SK-N-SH (cell line): ENCODE measurements at regions not wholly inside any gene's neighbourhood (a gene's known extent, or its start where the extent isn't known, plus 50 kb on each side); places are given as distances from the start of the nearest gene placed in this dataset.
"Not testable (repeated sequence)": the region's sequence is repeated elsewhere in the genome, so short reads cannot be mapped to it uniquely, and the experiment has no call there.

Experiments
- CTCF ChIA-PET: fragments of 300-600, 350-600 bp; formaldehyde crosslinking; extraction: SDS; loops from one replicate; lab custom pipeline; 2021; lab: Yijun Ruan, JAX
- POLR2A ChIA-PET: fragments of 350-600 bp; sonication (Branson Sonifier 250); formaldehyde crosslinking; extraction: SDS; loops from one replicate; lab custom pipeline; 2020; ENCODE audit warnings: antibody characterized with exemption, inconsistent platforms; lab: Yijun Ruan, JAX
- DNase-seq: peaks from one replicate; pipeline ENCODE4 v3.0.0; 2012
- H2AFZ ChIP-seq: fragments of 200-600 bp; sonication (generic); 2 replicates; pipeline ENCODE4 v1.8.1; 2016; ENCODE audit warnings: antibody characterized with exemption, mild to moderate bottlenecking, low read depth
- H3F3A ChIP-seq: fragments of 200-600 bp; sonication (generic); replicated peaks from 2 replicates; pipeline ENCODE3; 2016; ENCODE audit warnings: antibody characterized with exemption, mild to moderate bottlenecking; ENCODE audit not compliant: insufficient read depth
- H3K27ac ChIP-seq, 2 experiments: fragments of 200-500 bp in 1 of 2; fragments of 200-600 bp in 1 of 2; sonication (Bioruptor generic) in 1 of 2; sonication (generic), shearing (Covaris generic) in 1 of 2; 2 replicates each; pipeline versions ENCODE4 v1.5.1 to v1.6.1; 2014 to 2016; ENCODE audit warnings: low read depth in 2 of 2, inconsistent platforms in 1 of 2, low read length in 1 of 2, mild to moderate bottlenecking in 1 of 2, mixed read lengths in 1 of 2
- H3K27me3 ChIP-seq: fragments of 200-600 bp; sonication (generic), shearing (Covaris generic); 2 replicates; pipeline ENCODE4 v1.6.1; 2016; ENCODE audit warnings: mixed run types; ENCODE audit not compliant: insufficient read depth
- H3K36me3 ChIP-seq, 2 experiments: fragments of 200-500 bp in 1 of 2; fragments of 200-600 bp in 1 of 2; sonication (Bioruptor generic) in 1 of 2; sonication (generic) in 1 of 2; replicated peaks in 1 of 2; 2 replicates each; pipeline versions ENCODE3 to v1.5.1; 2014 to 2016; ENCODE audit warnings: low read length in 1 of 2, mild to moderate bottlenecking in 1 of 2; ENCODE audit not compliant: insufficient read depth in 2 of 2, control insufficient read depth in 1 of 2
- H3K4me1 ChIP-seq, 2 experiments: fragments of 200-500 bp in 1 of 2; fragments of 200-600 bp in 1 of 2; sonication (Bioruptor generic) in 1 of 2; sonication (generic), shearing (Covaris generic) in 1 of 2; 2 replicates each; pipeline versions ENCODE4 v1.5.1 to v1.6.1; 2014 to 2016; ENCODE audit warnings: low read depth in 1 of 2, low read length in 1 of 2, mixed run types in 1 of 2; ENCODE audit not compliant: insufficient read depth in 2 of 2, control insufficient read depth in 1 of 2
- H3K4me2 ChIP-seq: fragments of 200-600 bp; sonication (generic), shearing (Covaris generic); 2 replicates; pipeline ENCODE4 v1.6.1; 2017; ENCODE audit warnings: mixed run types
- H3K4me3 ChIP-seq, 2 experiments: fragments of 200-500 bp in 1 of 2; fragments of 200-600 bp in 1 of 2; sonication (Bioruptor generic) in 1 of 2; sonication (generic), shearing (Covaris generic) in 1 of 2; 2 replicates each; pipeline versions ENCODE4 v1.5.1 to v1.8.1; 2014 to 2016; ENCODE audit warnings: low read depth in 2 of 2, inconsistent platforms in 1 of 2, low read length in 1 of 2, mild to moderate bottlenecking in 1 of 2, mixed read lengths in 1 of 2, moderate library complexity in 1 of 2
- H3K79me2 ChIP-seq: fragments of 200-600 bp; sonication (generic); 2 replicates; pipeline ENCODE4 v1.8.1; 2017; ENCODE audit warnings: mild to moderate bottlenecking; ENCODE audit not compliant: insufficient read depth
- H3K9ac ChIP-seq: fragments of 200-600 bp; sonication (generic); 2 replicates; pipeline ENCODE4 v1.6.1; 2017; ENCODE audit warnings: mixed run types
- H3K9me2 ChIP-seq: fragments of 200-600 bp; sonication (generic); 2 replicates; pipeline ENCODE4 v1.6.1; 2017; ENCODE audit warnings: mixed run types
- H3K9me3 ChIP-seq: fragments of 200-600 bp; sonication (generic); 2 replicates; pipeline ENCODE4 v1.6.1; 2017; ENCODE audit warnings: mixed run types, mild to moderate bottlenecking, moderate library complexity
- H4K20me1 ChIP-seq: fragments of 200-600 bp; sonication (generic); 2 replicates; pipeline ENCODE4 v1.6.1; 2017; ENCODE audit warnings: mild to moderate bottlenecking, mixed run types; ENCODE audit not compliant: insufficient read depth
- EZH2phosphoT487 ChIP-seq: fragments of 200-600 bp; sonication (generic); IDR thresholded peaks from 2 replicates; pipeline ENCODE4 v1.6.1; 2017; ENCODE audit warnings: low read depth, mixed run types, mild to moderate bottlenecking, antibody characterized with exemption, moderate library complexity, borderline replicate concordance
- MEF2A ChIP-seq: IDR thresholded peaks from 2 replicates; pipeline ENCODE4 v1.4.0; 2012; ENCODE audit warnings: low read depth, borderline replicate concordance
- SIN3A ChIP-seq: IDR thresholded peaks from 2 replicates; pipeline ENCODE4 v1.6.1; 2012; ENCODE audit warnings: low read depth, mild to moderate bottlenecking, low read length, moderate library complexity, borderline replicate concordance
- TCF12 ChIP-seq: IDR thresholded peaks from 2 replicates; pipeline ENCODE4 v1.4.0; 2012
- YY1 ChIP-seq: IDR thresholded peaks from 2 replicates; pipeline ENCODE4 v1.4.0; 2012; ENCODE audit warnings: low read depth, mild to moderate bottlenecking
- WGBS: methylation state at CpG from one replicate; pipeline ENCODE4 v1.1.6; 2017; ENCODE audit warnings: low lambda C conversion rate; 5-methylcytosine and 5-hydroxymethylcytosine counted together
- TF ChIP-seq, protein P1 (sequence below): IDR thresholded peaks from 2 replicates; pipeline ENCODE4 v1.4.0; 2012; ENCODE audit warnings: low read depth
- TF ChIP-seq, protein P2 (sequence below): IDR thresholded peaks from 2 replicates; pipeline ENCODE4 v1.4.0; 2012; ENCODE audit warnings: low read depth, borderline replicate concordance

DNA sequence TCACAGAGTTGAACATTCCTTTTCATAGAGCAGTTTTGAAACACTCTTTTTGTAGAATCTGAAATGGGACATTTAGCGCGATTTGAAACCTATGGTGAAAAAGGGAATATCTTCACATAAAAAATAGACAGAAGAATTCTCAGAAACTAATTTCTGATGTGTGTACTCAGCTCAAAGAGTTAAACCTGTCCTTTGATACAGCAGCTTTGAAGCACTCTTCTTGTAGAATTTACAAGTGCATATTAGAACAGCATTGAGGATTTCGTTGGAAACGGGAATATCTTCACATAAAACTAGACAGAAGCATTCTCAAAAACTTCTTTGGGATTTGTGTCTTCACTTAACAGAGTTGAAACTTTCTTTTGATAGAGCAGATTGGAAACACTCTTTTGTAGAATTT lies 650.7 kb upstream of the ZNF337 start:
- H3K27me3 ChIP-seq, result no peaks in the 10 kb centered on the region
- H3K4me1 ChIP-seq, result no peaks in the 10 kb centered on the region
- no peaks in the 10 kb centered on the region for H3K9me2 ChIP-seq
- no peak overlapping the region for H3K4me3 ChIP-seq
- no peak overlapping the region for H3K4me2 ChIP-seq
- DNase-seq, result no peak
- no peaks in the 10 kb centered on the region for H3F3A ChIP-seq
- no peak overlapping the region for H3K9ac ChIP-seq
- 67% methylated on average over 4 of the region's 4 CpGs for WGBS
- POLR2A ChIA-PET, result no interaction called here
- no peaks in the 10 kb centered on the region for H3K9me3 ChIP-seq
- CTCF ChIA-PET, result no interaction called here
- no peaks in the 10 kb centered on the region for H3K36me3 ChIP-seq
- H2AFZ ChIP-seq, result no peak overlapping the region
- H4K20me1 ChIP-seq, result no peaks in the 10 kb centered on the region
- H3K79me2 ChIP-seq, result no peaks in the 10 kb centered on the region
- no peak for TF ChIP-seq EZH2phosphoT487
- no peak for TF ChIP-seq SIN3A
- TF ChIP-seq YY1, result no peak
- no peak for TF ChIP-seq MEF2A
- TF ChIP-seq, protein P1, sequence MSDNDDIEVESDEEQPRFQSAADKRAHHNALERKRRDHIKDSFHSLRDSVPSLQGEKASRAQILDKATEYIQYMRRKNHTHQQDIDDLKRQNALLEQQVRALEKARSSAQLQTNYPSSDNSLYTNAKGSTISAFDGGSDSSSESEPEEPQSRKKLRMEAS, result no peak
- no peak for TF ChIP-seq TCF12
- no peak overlapping the region for H3K27ac ChIP-seq

DNA sequence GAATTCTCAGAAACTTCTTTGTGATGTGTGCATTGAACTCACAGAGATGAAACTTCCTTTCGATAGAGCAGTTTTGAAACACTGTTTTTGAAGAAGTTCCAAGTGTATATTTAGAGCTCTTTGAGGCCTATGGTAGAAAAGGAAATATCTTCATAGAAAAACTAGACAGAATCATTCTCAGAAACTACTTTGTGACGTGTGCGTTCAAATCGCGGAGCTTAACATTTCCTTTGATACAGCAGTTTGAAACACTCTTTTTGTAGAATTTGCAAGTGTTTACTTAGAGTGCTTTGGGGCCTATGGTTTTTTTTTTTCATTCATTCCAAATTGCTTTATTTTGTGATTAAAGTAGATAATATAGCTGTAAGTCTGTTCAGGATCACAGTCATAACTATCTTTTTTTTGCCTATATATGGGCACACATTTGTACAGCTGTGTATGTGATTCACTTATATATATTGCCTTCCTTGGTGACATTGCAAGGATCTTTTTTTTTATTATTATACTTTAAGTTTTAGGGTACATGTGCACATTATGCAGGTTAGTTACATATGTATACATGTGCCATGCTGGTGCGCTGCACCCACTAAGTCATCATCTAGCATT lies 643.9 kb upstream of the ZNF337 start:
- H3K27me3 ChIP-seq, H3K9me3 ChIP-seq, DNase-seq, H4K20me1 ChIP-seq, H3K27ac ChIP-seq, H3K79me2 ChIP-seq, POLR2A ChIA-PET, H3K4me2 ChIP-seq, H3K9me2 ChIP-seq, H3K4me3 ChIP-seq, H3K9ac ChIP-seq, CTCF ChIA-PET, H3K4me1 ChIP-seq, H2AFZ ChIP-seq, H3F3A ChIP-seq, H3K36me3 ChIP-seq: not testable (repeated sequence)
- 82% methylated on average over 6 of the region's 6 CpGs for WGBS

DNA sequence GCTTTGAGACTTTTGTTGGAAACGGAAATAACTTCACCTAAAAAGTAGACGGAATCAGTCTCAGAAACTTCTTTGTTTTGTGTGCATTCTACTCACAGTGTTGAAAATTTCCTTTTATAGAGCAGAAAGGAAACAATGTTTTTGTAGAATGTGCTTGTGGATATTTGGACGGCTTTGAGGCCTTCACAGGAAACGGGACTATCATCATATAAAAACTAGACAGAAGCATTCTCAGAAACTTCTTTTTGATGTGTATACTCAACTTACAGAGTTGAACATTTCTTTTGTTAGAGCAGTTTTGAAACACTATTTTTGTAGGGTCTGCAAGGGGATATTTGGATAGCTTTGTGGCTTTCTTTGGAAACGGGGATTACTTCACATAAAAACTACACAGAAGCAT lies 627.5 kb upstream of the ZNF337 start:
- H2AFZ ChIP-seq, result no peak overlapping the region
- DNase-seq, result no peak
- no peaks in the 10 kb centered on the region for H3K9me2 ChIP-seq
- no peak overlapping the region for H3K27ac ChIP-seq
- no peak overlapping the region for H3K4me3 ChIP-seq
- H3K9me3 ChIP-seq, result no peaks in the 10 kb centered on the region
- no peaks in the 10 kb centered on the region for H3K79me2 ChIP-seq
- H3F3A ChIP-seq, result no peaks in the 10 kb centered on the region
- no peak overlapping the region for H3K4me2 ChIP-seq
- no peaks in the 10 kb centered on the region for H3K27me3 ChIP-seq
- no peaks in the 10 kb centered on the region for H3K4me1 ChIP-seq
- ChIA-PET POLR2A (no interaction called here), CTCF (no interaction called here)
- H4K20me1 ChIP-seq, result no peaks in the 10 kb centered on the region
- H3K9ac ChIP-seq, result no peak overlapping the region
- TF ChIP-seq, protein P2, sequence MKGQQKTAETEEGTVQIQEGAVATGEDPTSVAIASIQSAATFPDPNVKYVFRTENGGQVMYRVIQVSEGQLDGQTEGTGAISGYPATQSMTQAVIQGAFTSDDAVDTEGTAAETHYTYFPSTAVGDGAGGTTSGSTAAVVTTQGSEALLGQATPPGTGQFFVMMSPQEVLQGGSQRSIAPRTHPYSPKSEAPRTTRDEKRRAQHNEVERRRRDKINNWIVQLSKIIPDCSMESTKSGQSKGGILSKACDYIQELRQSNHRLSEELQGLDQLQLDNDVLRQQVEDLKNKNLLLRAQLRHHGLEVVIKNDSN, result no peak
- 64% methylated on average over 5 of the region's 5 CpGs for WGBS
- H3K36me3 ChIP-seq, result no peaks in the 10 kb centered on the region
